HG03064 (cell line): ENCODE measurements at regions not wholly inside any gene's neighbourhood (a gene's known extent, or its start where the extent isn't known, plus 50 kb on each side); places are given as distances from the start of the nearest gene placed in this dataset.

ENCODE experiments used
- ATAC-seq: cut with Tn5 transposase; IDR thresholded peaks from one replicate; pipeline ENCODE4 v1.9.1; 2021; ENCODE audit warnings: low read depth; ENCODE audit not compliant: unreplicated experiment

GRCh38 chr17:72438783-72439182 lies 318.0 kb downstream of the SOX9 start:
- no peak for ATAC-seq

- no peak for ATAC-seq
These were observed 319.2 kb downstream of the SOX9 start for GRCh38 chr17:72439893-72440502.

- ATAC-seq, result no peak
These were observed 320.1 kb downstream of the SOX9 start for GRCh38 chr17:72440961-72441360.

GRCh38 chr17:72441909-72442308 lies 321.1 kb downstream of the SOX9 start:
- no peak for ATAC-seq

GRCh38 chr17:72444517-72445054 lies 323.8 kb downstream of the SOX9 start:
- no peak for ATAC-seq

- ATAC-seq, result no peak
These were observed 324.5 kb downstream of the SOX9 start for GRCh38 chr17:72445055-72445991.

GRCh38 chr17:72446118-72446517 lies 325.3 kb downstream of the SOX9 start:
- no peak for ATAC-seq

GRCh38 chr17:72446525-72447250 lies 325.9 kb downstream of the SOX9 start:
- no peak for ATAC-seq

- no peak for ATAC-seq
These were observed 326.4 kb downstream of the SOX9 start for GRCh38 chr17:72447251-72447640.

GRCh38 chr17:72448019-72448418 lies 327.2 kb downstream of the SOX9 start:
- no peak for ATAC-seq

- ATAC-seq, result no peak
These were observed 331.7 kb downstream of the SOX9 start for GRCh38 chr17:72452286-72453173.

- no peak for ATAC-seq
These were observed 333.5 kb downstream of the SOX9 start for GRCh38 chr17:72454342-72454741.

GRCh38 chr17:72455562-72455961 lies 334.7 kb downstream of the SOX9 start:
- ATAC-seq, result no peak

- ATAC-seq, result no peak
These were observed 335.3 kb downstream of the SOX9 start for GRCh38 chr17:72456075-72456474.

- ATAC-seq, result no peak
These were observed 336.9 kb downstream of the SOX9 start for GRCh38 chr17:72457712-72458111.

GRCh38 chr17:72458301-72458700 lies 337.5 kb downstream of the SOX9 start:
- ATAC-seq, result no peak

GRCh38 chr17:72460711-72461110 lies 339.9 kb downstream of the SOX9 start:
- ATAC-seq, result no peak

GRCh38 chr17:72461757-72462156 lies 340.9 kb downstream of the SOX9 start:
- no peak for ATAC-seq

- no peak for ATAC-seq
These were observed 341.6 kb downstream of the SOX9 start for GRCh38 chr17:72462407-72462806.

GRCh38 chr17:72462814-72463213 lies 342.0 kb downstream of the SOX9 start:
- no peak for ATAC-seq
